ENCODE measurements at regions not wholly inside any gene's neighbourhood (a gene's known extent, or its start where the extent isn't known, plus 50 kb on each side); places are given as distances from the start of the nearest gene placed in this dataset.
"Not testable (repeated sequence)": the region's sequence is repeated elsewhere in the genome, so short reads cannot be mapped to it uniquely, and the experiment has no call there.

- in situ Hi-C loops (cut with MboI; ENCODE audit: low sequenced_read_pairs): no loop called here
Measured at GRCh38 chr6:90463359-90463758, 123.5 kb downstream of the MAP3K7 start.

- in situ Hi-C loops (cut with MboI; ENCODE audit: low sequenced_read_pairs): no loop called here
Measured at GRCh38 chr6:90462102-90462501, 124.8 kb downstream of the MAP3K7 start.

GRCh38 chr6:90461383-90461782, 125.5 kb downstream of the MAP3K7 start:
- in situ Hi-C loops (cut with MboI; ENCODE audit: low sequenced_read_pairs): no loop called here

DNA sequence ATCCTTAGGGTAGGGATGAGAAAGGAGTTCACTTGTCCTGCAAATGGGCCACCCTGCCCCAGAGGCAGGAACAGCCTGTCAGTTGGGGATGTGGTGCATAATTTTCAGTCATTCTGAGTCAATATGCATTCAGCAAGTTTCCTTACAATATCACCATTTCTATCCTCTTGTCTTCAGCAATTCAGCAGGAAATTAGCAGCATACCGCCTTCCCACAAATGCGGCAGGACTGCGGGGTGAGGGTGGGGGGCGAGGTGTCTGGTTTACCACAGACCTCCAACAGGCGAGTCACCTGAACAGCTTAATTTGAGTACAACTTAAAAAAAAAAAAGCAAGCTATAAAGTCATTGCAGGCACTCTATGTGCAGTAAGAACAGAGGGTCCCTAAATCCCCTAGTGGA, 126.8 kb downstream of the MAP3K7 start:
- in situ Hi-C loops (cut with MboI; ENCODE audit: low sequenced_read_pairs): no loop called here

GRCh38 chr6:90459225-90459758, 127.6 kb downstream of the MAP3K7 start:
- in situ Hi-C loops (cut with MboI; ENCODE audit: low sequenced_read_pairs): no loop called here

DNA sequence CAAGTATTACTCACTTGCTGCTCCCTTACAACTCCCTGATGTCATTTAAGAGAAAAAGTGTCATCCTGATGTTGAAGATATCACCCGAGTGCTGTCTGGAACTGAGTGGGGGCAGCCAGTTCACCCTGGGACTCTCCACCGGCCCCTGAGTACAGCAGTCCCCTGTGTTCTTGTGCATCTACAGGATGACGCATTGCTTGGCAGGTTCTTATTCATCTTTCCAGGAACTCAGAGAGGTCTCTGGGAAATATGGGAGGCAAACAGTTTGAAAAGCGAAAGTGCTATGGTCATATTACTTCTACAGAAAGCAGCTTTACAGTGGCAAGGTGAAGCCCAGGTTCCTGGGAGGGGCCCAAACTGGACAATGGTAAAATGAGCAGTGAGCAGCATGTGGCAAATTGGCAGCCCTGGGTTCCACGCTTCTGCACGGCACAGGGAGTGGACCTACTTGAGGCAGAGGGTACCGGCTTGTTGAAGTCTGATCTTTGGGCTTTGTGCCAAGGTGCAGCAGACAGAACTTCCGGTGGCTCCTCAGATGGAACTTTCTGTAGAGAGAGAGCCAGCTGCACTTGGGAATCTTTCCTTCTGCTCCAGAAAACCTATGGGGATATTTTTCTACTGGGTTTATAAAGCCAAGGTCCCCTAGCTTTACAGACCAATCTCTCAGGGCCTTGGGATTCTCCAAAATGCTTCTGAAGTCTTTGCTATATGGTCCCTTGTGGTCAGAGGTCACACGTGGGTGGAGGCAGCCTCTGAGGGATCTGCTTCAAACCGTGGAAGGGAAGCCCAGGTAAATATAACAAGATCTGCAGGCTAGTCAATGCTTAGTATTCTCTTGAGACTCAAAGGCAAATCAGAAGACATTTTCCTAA, 128.3 kb downstream of the MAP3K7 start:
- in situ Hi-C loops (cut with MboI; ENCODE audit: low sequenced_read_pairs): no loop called here

DNA sequence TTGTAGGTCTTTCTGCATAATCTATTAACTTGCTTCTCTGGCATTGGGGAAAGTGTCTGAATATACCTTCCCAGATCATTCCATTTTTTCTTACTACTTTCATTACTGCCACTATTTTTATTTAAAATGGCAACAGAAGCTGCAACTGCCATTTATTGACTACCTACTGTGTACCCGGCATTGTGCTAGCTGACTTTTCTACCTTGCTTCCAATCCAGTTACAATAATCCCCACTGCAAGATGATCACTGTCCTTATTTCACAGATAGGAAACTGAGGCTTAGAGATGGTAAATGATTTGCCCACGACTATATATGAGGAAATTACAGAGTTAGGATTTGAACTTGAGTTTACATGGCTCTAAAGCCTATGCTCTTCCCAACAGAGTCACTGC, 129.0 kb downstream of the MAP3K7 start:
- in situ Hi-C loops (cut with MboI; ENCODE audit: low sequenced_read_pairs): no loop called here

- in situ Hi-C loops (cut with MboI; ENCODE audit: low sequenced_read_pairs): not testable (repeated sequence)
Measured at GRCh38 chr6:90456997-90457866, 129.6 kb downstream of the MAP3K7 start.

DNA sequence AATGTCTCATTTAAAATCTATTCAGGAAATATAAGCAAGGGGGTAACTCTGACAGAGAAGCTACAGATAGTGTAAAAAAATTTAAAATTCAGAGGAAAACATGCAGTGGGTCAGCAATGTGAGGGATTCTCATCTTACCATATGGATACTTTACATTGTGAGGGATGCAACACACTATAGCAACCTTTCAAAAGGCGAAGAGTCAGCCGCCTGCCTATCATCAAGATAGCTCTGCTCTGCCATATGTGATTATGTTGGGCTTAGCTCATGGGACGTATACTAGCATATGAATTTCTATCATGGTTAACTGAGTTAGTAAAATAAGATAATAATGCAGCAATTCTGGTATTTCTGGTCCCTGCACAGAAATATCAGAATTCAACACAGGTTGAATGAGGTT, 130.9 kb downstream of the MAP3K7 start:
- in situ Hi-C loops (cut with MboI; ENCODE audit: low sequenced_read_pairs): no loop called here

DNA sequence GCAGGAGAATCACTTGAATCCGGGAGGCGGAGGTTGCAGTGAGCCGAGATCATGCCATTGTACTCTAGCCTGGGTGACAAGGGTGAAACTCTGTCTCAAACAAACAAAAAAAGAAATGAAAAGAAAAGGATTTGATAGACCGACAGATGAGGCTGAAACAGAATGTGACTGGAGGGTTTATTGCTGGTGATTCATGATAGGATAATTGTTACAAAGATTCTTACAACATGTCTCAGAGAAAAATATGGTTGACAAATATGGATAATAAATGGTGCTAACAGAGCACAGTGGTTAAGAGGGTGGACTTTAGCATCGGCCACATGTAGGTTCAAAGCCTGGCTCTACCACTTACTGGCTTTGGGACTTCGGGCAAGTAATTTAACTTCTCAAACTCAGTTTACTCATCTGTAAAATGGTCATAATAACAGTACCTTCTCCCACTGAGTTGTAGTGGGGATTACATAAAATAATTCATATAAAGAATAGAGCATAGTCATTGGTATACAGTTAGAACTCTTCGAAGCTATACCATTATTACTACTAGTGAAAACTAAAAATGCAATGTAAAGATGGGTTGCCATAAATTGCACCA, 131.9 kb downstream of the MAP3K7 start:
- in situ Hi-C loops (cut with MboI; ENCODE audit: low sequenced_read_pairs): no loop called here

GRCh38 chr6:90450268-90450953, 136.5 kb downstream of the MAP3K7 start:
- in situ Hi-C loops (cut with MboI; ENCODE audit: low sequenced_read_pairs): no loop called here

DNA sequence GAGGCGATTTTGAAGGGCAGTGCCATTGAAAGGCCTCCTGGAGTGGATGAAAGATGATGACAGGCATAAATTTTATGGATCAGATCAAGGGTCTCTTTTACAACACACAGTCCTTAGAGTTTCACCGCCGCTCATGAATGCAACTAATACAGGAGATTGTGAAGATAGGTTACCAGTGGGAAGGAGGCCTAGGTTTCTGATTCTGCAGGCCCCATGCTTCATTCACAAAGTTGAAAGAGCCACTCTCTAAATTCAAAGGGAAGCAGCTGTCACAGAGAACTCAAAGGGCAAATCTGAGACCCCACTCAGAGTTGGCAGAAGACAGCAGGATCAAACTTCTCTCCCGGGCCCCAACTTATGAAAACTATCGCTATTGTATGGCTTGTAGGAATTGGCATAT, 137.6 kb downstream of the MAP3K7 start:
- in situ Hi-C loops (cut with MboI; ENCODE audit: low sequenced_read_pairs): no loop called here

GRCh38 chr6:90448836-90449235, 138.0 kb downstream of the MAP3K7 start:
- in situ Hi-C loops (cut with MboI; ENCODE audit: low sequenced_read_pairs): no loop called here

DNA sequence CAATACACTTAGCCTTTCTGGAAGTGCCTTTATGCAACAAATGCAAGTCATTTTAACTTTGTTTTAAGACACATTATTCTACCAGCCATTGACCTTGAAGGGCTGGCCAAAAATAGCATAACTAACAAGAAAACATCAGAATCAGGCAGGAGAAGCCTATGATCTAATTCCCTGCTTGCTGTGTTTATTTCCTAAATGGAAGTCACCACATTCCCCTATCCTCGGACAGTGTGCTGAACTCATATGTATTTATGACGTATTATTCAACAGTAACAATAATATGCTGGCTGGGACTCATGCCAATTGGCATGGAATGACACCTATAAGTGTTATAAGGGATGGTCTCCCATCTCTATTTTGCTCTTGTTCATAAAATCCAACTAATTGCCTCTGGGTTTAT, 140.7 kb downstream of the MAP3K7 start:
- in situ Hi-C loops (cut with MboI; ENCODE audit: low sequenced_read_pairs): no loop called here

DNA sequence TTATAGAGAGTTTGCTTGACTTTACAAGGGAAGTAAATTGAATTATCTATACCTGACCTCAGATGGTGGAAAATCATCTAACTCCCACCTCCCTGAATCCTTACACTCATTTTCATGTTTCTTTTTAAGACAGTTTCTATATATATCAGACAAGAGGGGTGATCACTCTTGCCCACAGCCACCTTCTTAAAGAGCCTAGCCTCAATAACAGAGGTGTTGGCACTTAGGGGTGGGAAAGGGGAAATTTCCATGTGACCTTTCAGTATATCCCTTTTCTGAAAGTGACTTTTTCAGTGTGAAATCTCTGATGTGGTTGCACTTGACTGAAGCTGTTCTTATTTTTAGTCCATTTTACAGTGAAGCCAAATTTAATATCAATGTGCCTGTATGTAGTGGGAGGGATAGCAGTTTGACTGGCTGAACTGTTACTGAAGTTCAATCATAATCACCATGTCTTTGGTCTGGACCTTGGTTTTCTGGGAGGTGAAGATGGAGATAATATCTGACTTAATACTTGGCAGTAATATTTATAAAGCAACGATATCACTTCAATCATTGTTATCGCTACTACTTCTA, 141.3 kb downstream of the MAP3K7 start:
- in situ Hi-C loops (cut with MboI; ENCODE audit: low sequenced_read_pairs): no loop called here

- in situ Hi-C loops (cut with MboI; ENCODE audit: low sequenced_read_pairs): no loop called here
Measured at GRCh38 chr6:90444160-90444714, 142.6 kb downstream of the MAP3K7 start.

DNA sequence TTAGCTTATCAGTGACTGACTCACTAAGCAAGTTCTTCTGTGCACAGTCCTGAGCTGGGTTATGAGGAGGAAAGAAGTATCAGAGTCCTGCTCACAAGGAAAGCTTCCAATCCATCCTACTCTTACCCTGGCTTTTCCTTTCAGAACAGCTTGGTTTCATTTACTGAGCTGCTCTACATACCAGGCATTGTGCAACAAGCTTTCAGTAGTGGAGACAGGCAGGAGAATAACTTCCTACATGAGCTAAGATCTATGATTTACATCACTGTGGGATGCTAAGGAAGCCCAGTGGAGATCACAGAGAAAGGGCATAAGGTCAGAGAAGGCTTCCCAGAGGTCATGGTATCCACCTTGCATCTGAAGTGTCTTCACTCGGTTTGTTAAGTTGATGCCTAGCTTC, 144.5 kb downstream of the MAP3K7 start:
- in situ Hi-C loops (cut with MboI; ENCODE audit: low sequenced_read_pairs): no loop called here

DNA sequence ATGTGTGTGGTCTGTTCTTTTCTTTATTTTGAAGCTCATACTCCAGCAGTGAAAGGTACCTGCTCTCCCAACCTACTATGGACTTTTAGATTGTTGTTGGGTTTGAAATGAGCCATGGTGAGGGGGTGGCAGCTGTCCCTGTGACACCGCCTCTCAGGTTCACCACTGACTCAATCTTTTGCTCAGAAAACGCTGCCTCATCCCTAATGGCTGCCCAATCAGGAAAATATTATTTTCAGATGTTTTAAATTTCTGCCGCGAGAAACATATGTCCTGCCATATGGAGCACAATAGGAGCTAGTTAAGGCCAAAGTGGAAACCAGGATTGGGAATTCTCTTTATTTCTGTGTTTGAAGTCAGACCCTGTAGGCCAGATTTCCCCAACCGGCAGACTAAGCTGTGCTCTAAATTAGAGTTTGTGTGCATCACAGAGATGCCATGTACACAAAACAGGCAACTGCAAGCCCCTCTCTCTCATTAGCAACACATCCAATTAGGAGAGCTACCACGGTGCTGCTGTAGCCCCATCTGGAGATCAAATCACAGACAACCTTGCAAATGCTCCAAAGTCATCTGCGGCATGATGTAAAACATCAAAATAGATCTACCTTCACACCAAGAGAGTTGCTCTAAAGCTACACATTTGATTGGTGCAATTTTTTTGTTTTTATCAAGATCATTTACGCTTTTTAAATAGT, 144.1 kb upstream of the BACH2 start:
- in situ Hi-C loops (cut with MboI; ENCODE audit: low sequenced_read_pairs): no loop called here

GRCh38 chr6:90439586-90439985, 142.9 kb upstream of the BACH2 start:
- in situ Hi-C loops (cut with MboI; ENCODE audit: low sequenced_read_pairs): no loop called here

- in situ Hi-C loops (cut with MboI; ENCODE audit: low sequenced_read_pairs): no loop called here
Measured at GRCh38 chr6:90436403-90436802, 139.8 kb upstream of the BACH2 start.

All from HL-60/S4 treated with phorbol 12-myristate 13-acetate at 8.2 ng/mL for 4 days and 3 days (cell line).